Right lobe of liver (tissue), 4 donors: ENCODE measurements at regions not wholly inside any gene's neighbourhood (a gene's known extent, or its start where the extent isn't known, plus 50 kb on each side); places are given as distances from the start of the nearest gene placed in this dataset.

ENCODE experiments used
- POLR2A ChIP-seq: fragments of 450-650 bp; IDR thresholded peaks from one replicate; pipeline ENCODE4 v1.6.1; 2017; ENCODE audit warnings: antibody characterized with exemption, mild to moderate bottlenecking
- TF ChIP-seq, protein P1 (sequence below), 4 donors: fragments of 200-600 bp in 3 of 4; fragments of 450-650 bp in 1 of 4; IDR thresholded peaks; one replicate each; pipeline versions ENCODE4 v1.5.1 to v1.8.0; 2016 to 2022; ENCODE audit warnings: antibody characterized with exemption in 4 of 4, mild to moderate bottlenecking in 2 of 4
- donor health status: DM: no; HTN: no; CAD: no.
- donor health status: DM: no; HTN: no; CAD: no.
- donor health status: DM: no; HTN: yes; CAD: no.

DNA sequence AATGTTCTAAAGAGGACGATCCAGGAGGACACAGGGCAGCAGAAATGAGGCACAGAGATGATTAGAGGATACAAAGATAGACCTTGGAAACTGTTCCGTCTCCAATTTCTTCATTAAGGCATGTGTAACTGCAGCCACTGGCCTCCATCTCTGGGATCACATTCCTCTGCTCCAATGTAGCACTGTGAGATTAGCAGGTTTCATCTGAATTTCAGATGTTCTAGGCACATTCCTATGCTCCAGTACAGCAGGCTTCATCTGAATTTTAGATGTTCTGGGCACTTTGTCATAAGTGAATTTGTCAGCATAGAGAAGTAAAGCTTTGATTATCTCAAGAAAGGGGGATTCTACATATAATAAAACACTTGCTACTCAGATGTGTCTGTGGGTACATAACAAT lies 671.4 kb downstream of the MTRR start:
- TF ChIP-seq, protein P1, sequence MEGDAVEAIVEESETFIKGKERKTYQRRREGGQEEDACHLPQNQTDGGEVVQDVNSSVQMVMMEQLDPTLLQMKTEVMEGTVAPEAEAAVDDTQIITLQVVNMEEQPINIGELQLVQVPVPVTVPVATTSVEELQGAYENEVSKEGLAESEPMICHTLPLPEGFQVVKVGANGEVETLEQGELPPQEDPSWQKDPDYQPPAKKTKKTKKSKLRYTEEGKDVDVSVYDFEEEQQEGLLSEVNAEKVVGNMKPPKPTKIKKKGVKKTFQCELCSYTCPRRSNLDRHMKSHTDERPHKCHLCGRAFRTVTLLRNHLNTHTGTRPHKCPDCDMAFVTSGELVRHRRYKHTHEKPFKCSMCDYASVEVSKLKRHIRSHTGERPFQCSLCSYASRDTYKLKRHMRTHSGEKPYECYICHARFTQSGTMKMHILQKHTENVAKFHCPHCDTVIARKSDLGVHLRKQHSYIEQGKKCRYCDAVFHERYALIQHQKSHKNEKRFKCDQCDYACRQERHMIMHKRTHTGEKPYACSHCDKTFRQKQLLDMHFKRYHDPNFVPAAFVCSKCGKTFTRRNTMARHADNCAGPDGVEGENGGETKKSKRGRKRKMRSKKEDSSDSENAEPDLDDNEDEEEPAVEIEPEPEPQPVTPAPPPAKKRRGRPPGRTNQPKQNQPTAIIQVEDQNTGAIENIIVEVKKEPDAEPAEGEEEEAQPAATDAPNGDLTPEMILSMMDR (IDR thresholded peaks at IDR 0.05), result no peak
- TF ChIP-seq POLR2A, result no peak
